ENCODE measurements at regions not wholly inside any gene's neighbourhood (a gene's known extent, or its start where the extent isn't known, plus 50 kb on each side); places are given as distances from the start of the nearest gene placed in this dataset.

GRCh38 chr2:83291083-83291482 lies 1168.0 kb downstream of the SUCLG1 start:
- no peak for DNase-seq
- Histone ChIP-seq H3K4me1 (ENCODE audit: insufficient read depth, low read length) (no peaks in the 10 kb centered on the region), H3K27ac (ENCODE audit: low read depth, low read length) (no peak overlapping the region), H3K9me3 (ENCODE audit: control insufficient read depth in 1 of 2, low read length in 2 of 2) (no peaks in the 10 kb centered on the region), H3K36me3 (ENCODE audit: insufficient read depth, low read length) (no peaks in the 10 kb centered on the region), H3K4me3 (ENCODE audit: low read length in 2 of 2) (no peak overlapping the region), H3K27me3 (ENCODE audit: insufficient read depth, low read length) (no peaks in the 10 kb centered on the region)
- H3K4me3 Mint-ChIP-seq = no peak overlapping the region
- no peaks in the 10 kb centered on the region for H3K27me3 Mint-ChIP-seq
- H3K27ac Mint-ChIP-seq = no peak overlapping the region
- ChIA-PET CTCF (ENCODE audit: partially characterized antibody) (no interaction called here), POLR2A (ENCODE audit: partially characterized antibody) (no interaction called here)
- H3K9me3 Mint-ChIP-seq = peaks cover 0 to 9% (median 5%) of the 10 kb centered on the region in 8 donors
- H3K4me1 Mint-ChIP-seq = no peaks in the 10 kb centered on the region
- intact Hi-C loops (cut with micrococcal nuclease) = no loop called here
- H3K36me3 Mint-ChIP-seq = no peaks in the 10 kb centered on the region

DNA sequence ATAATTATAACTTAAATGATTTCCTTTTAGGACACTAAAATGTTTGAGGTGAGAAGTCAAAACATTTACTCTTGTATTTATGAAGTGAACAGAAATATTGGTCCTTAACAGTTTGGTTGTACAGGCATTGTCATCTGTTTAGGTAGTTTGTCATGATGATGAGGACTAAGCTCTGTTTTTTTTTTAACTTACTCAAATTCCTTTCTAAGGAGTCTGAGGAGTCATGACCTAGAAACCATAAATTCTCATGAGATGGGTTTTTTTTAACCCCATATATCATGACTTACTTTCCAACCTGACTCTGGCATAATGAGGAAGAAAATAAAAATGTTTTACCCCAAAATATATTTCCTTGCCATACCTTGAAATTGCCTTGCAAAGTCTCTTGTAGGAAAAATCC lies 1176.2 kb downstream of the SUCLG1 start:
- intact Hi-C loops (cut with micrococcal nuclease) = no loop called here

DNA sequence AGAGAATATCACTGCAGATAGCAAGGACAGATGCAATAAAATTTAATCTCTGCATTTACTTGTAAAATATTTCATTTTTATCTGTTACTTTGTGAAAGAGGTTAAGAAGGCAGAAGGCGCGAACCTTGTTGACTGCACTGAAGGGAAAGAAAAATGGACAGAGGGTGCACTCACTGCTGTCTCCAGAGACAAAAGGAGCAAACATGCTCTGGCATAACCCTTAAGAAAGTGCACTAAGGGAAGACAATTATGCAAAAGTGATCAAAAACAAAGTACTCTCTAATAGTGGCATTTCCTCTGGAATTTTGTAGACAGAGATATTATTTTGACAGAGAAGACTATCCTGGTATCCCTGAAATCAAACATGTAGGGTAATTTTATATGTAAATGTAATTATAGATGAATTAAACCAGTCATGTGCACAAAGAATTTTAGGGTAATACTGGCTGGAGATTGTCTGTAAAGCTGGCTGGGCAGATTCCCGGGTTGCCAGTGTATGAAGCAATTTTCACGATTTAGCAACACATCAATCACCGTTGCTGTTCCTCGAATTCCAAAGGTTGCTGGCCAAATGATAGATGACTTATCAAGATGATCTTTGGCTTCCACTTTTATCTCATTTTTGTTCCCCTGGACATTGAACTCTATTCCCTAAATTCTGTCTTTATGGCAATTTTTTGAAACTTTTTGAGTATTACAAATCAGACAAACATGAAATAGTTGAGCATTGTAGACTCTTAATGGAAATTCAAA lies 1176.9 kb downstream of the SUCLG1 start:
- DNase-seq = no peak
- no peaks in the 10 kb centered on the region for H3K4me1 ChIP-seq (ENCODE audit: insufficient read depth, low read length)
- Mint-ChIP-seq H3K27me3 (no peaks in the 10 kb centered on the region), H3K27ac (no peak overlapping the region), H3K9me3 (peaks cover 2 to 11% (median 6%) of the 10 kb centered on the region in 8 donors), H3K4me3 (no peak overlapping the region), H3K36me3 (no peaks in the 10 kb centered on the region), H3K4me1 (no peaks in the 10 kb centered on the region)
- H3K9me3 ChIP-seq (ENCODE audit: control insufficient read depth in 1 of 2, low read length in 2 of 2) = no peaks in the 10 kb centered on the region
- no peak overlapping the region for H3K4me3 ChIP-seq (ENCODE audit: low read length in 2 of 2)
- ChIA-PET POLR2A (ENCODE audit: partially characterized antibody) (no interaction called here), CTCF (ENCODE audit: partially characterized antibody) (no interaction called here)
- H3K27me3 ChIP-seq (ENCODE audit: insufficient read depth, low read length) = no peaks in the 10 kb centered on the region
- no peak overlapping the region for H3K27ac ChIP-seq (ENCODE audit: low read depth, low read length)
- no peaks in the 10 kb centered on the region for H3K36me3 ChIP-seq (ENCODE audit: insufficient read depth, low read length)
- intact Hi-C loops (cut with micrococcal nuclease) = no loop called here

More for the DNA sequence above, 1176.2 kb downstream of the SUCLG1 start:
- no peak overlapping the region for H3K27ac ChIP-seq (ENCODE audit: low read depth, low read length)
- H3K36me3 ChIP-seq (ENCODE audit: insufficient read depth, low read length) = no peaks in the 10 kb centered on the region
- DNase-seq = no peak
- H3K4me1 ChIP-seq (ENCODE audit: insufficient read depth, low read length) = no peaks in the 10 kb centered on the region
- no peaks in the 10 kb centered on the region for H3K27me3 ChIP-seq (ENCODE audit: insufficient read depth, low read length)
- Mint-ChIP-seq H3K27me3 (no peaks in the 10 kb centered on the region), H3K36me3 (no peaks in the 10 kb centered on the region), H3K9me3 (peaks cover 2 to 11% (median 5%) of the 10 kb centered on the region in 8 donors), H3K4me3 (no peak overlapping the region), H3K27ac (no peak overlapping the region), H3K4me1 (no peaks in the 10 kb centered on the region)
- ChIA-PET CTCF (ENCODE audit: partially characterized antibody) (no interaction called here), POLR2A (ENCODE audit: partially characterized antibody) (no interaction called here)
- H3K9me3 ChIP-seq (ENCODE audit: control insufficient read depth in 1 of 2, low read length in 2 of 2) = no peaks in the 10 kb centered on the region
- no peak overlapping the region for H3K4me3 ChIP-seq (ENCODE audit: low read length in 2 of 2)

DNA sequence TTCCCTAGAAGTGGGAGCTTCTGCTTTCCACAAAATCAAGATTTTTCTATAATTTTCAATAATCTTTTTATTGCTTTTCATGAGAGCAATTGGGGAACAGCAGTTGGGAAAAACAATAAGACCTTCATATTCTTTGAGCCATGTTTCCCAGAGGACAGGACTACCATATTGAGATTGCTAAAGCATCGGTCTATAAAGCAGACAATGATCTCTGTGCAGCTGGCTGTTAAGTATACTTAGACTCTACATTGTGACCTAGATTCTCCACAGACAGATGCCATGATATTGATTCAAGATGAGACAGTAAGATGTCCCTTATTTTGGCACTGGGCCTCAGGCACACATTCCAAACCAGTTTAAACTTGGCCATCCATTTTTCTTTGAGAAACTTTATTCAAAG lies 1178.7 kb downstream of the SUCLG1 start:
- Histone ChIP-seq H3K36me3 (ENCODE audit: insufficient read depth, low read length) (no peaks in the 10 kb centered on the region), H3K27me3 (ENCODE audit: insufficient read depth, low read length) (no peaks in the 10 kb centered on the region), H3K4me3 (ENCODE audit: low read length in 2 of 2) (no peak overlapping the region), H3K9me3 (ENCODE audit: control insufficient read depth in 1 of 2, low read length in 2 of 2) (no peaks in the 10 kb centered on the region), H3K27ac (ENCODE audit: low read depth, low read length) (no peak overlapping the region), H3K4me1 (ENCODE audit: insufficient read depth, low read length) (no peaks in the 10 kb centered on the region)
- Mint-ChIP-seq H3K4me1 (no peaks in the 10 kb centered on the region), H3K27me3 (no peaks in the 10 kb centered on the region), H3K4me3 (no peak overlapping the region), H3K36me3 (no peaks in the 10 kb centered on the region), H3K27ac (no peak overlapping the region), H3K9me3 (peaks cover 2 to 11% (median 8%) of the 10 kb centered on the region in 8 donors)
- ChIA-PET CTCF (ENCODE audit: partially characterized antibody) (no interaction called here), POLR2A (ENCODE audit: partially characterized antibody) (no interaction called here)
- intact Hi-C loops (cut with micrococcal nuclease) = no loop called here
- DNase-seq = no peak

DNA sequence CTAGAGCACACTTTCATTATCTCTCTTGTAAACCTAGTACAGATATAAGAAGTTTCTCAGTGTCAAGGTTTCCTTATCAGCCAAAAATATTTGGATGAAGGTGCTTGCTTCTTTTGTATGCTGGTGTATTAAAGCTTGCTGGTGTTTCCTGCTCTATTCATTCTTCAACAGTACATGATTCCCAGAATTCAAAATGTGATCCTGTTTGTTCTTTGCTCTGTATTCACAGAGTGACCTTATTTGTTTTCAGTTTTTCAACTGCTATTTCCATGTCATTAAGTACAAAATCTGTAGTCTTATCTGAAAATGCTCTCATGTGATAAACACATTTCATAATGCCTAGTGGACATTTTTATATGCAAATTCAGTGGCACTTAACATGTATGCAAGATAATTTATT lies 1185.8 kb downstream of the SUCLG1 start:
- ChIA-PET CTCF (ENCODE audit: partially characterized antibody) (no interaction called here), POLR2A (ENCODE audit: partially characterized antibody) (no interaction called here)
- intact Hi-C loops (cut with micrococcal nuclease) = no loop called here
- H3K4me1 Mint-ChIP-seq = no peaks in the 10 kb centered on the region
- Histone ChIP-seq H3K36me3 (ENCODE audit: insufficient read depth, low read length) (no peaks in the 10 kb centered on the region), H3K4me1 (ENCODE audit: insufficient read depth, low read length) (no peaks in the 10 kb centered on the region), H3K9me3 (ENCODE audit: control insufficient read depth in 1 of 2, low read length in 2 of 2) (no peaks in the 10 kb centered on the region), H3K4me3 (ENCODE audit: low read length in 2 of 2) (no peak overlapping the region), H3K27me3 (ENCODE audit: insufficient read depth, low read length) (no peaks in the 10 kb centered on the region), H3K27ac (ENCODE audit: low read depth, low read length) (no peak overlapping the region)
- peaks cover 0 to 4% (median 3%) of the 10 kb centered on the region in 8 donors for H3K9me3 Mint-ChIP-seq
- no peak overlapping the region for H3K4me3 Mint-ChIP-seq
- no peaks in the 10 kb centered on the region for H3K27me3 Mint-ChIP-seq
- DNase-seq = no peak
- H3K27ac Mint-ChIP-seq = no peak overlapping the region
- no peaks in the 10 kb centered on the region for H3K36me3 Mint-ChIP-seq

- ChIA-PET POLR2A (ENCODE audit: partially characterized antibody) (no interaction called here), CTCF (ENCODE audit: partially characterized antibody) (no interaction called here)
- H3K27me3 ChIP-seq (ENCODE audit: insufficient read depth, low read length) = no peaks in the 10 kb centered on the region
- H3K9me3 ChIP-seq (ENCODE audit: control insufficient read depth in 1 of 2, low read length in 2 of 2) = no peaks in the 10 kb centered on the region
- Mint-ChIP-seq H3K9me3 (peaks cover 0 to 13% (median 7%) of the 10 kb centered on the region in 8 donors), H3K27me3 (no peaks in the 10 kb centered on the region), H3K4me3 (no peak overlapping the region), H3K36me3 (no peaks in the 10 kb centered on the region), H3K4me1 (no peaks in the 10 kb centered on the region), H3K27ac (no peak overlapping the region)
- no peak for DNase-seq
- no peaks in the 10 kb centered on the region for H3K36me3 ChIP-seq (ENCODE audit: insufficient read depth, low read length)
- intact Hi-C loops (cut with micrococcal nuclease) = no loop called here
- no peak overlapping the region for H3K27ac ChIP-seq (ENCODE audit: low read depth, low read length)
- H3K4me1 ChIP-seq (ENCODE audit: insufficient read depth, low read length) = no peaks in the 10 kb centered on the region
- no peak overlapping the region for H3K4me3 ChIP-seq (ENCODE audit: low read length in 2 of 2)
Observed at GRCh38 chr2:83261591-83262136, 1197.4 kb downstream of the SUCLG1 start.

DNA sequence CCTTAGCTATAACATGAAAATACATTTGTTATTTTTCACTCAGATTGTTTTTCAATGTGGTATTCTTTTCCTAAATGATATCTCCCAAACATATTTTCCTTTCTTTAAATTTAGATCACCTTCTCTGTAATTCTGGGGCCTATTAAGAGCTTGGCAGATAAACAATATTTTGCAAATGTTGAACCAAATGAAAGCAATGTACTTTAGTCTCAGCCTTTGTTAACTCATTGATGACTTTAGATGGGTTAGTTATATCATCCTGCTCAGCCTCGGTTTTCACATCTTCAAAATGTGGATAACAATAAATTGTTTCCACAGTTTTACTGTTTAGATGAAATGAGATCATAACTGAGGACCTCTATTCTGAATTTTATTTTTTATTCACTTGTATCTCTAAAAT lies 1205.2 kb downstream of the SUCLG1 start:
- no peak overlapping the region for H3K4me3 Mint-ChIP-seq
- H3K36me3 Mint-ChIP-seq = no peaks in the 10 kb centered on the region
- no peaks in the 10 kb centered on the region for H3K36me3 ChIP-seq (ENCODE audit: insufficient read depth, low read length)
- no peaks in the 10 kb centered on the region for H3K27me3 Mint-ChIP-seq
- no peaks in the 10 kb centered on the region for H3K4me1 ChIP-seq (ENCODE audit: insufficient read depth, low read length)
- no peaks in the 10 kb centered on the region for H3K9me3 ChIP-seq (ENCODE audit: control insufficient read depth in 1 of 2, low read length in 2 of 2)
- ChIA-PET CTCF (ENCODE audit: partially characterized antibody) (no interaction called here), POLR2A (ENCODE audit: partially characterized antibody) (no interaction called here)
- no peaks in the 10 kb centered on the region for H3K4me1 Mint-ChIP-seq
- intact Hi-C loops (cut with micrococcal nuclease) = no loop called here
- no peak overlapping the region for H3K27ac ChIP-seq (ENCODE audit: low read depth, low read length)
- DNase-seq = no peak
- peaks cover 0 to 17% (median 5%) of the 10 kb centered on the region in 8 donors for H3K9me3 Mint-ChIP-seq
- H3K27ac Mint-ChIP-seq = no peak overlapping the region
- no peaks in the 10 kb centered on the region for H3K27me3 ChIP-seq (ENCODE audit: insufficient read depth, low read length)
- H3K4me3 ChIP-seq (ENCODE audit: low read length in 2 of 2) = no peak overlapping the region

Data from CD4-positive, alpha-beta memory T cell (primary cell).